Fibroblast of the aortic adventitia (primary cell): ENCODE measurements at regions not wholly inside any gene's neighbourhood (a gene's known extent, or its start where the extent isn't known, plus 50 kb on each side); places are given as distances from the start of the nearest gene placed in this dataset.

Source experiments
- DNase-seq: peaks from one replicate; pipeline ENCODE4 v3.0.0-alpha.2; 2010; ENCODE audit warnings: low read depth
- H3K4me3 ChIP-seq: 2 replicates; pipeline ENCODE4 v1.5.1; 2011; ENCODE audit warnings: low read depth, mild to moderate bottlenecking, control low read depth, low read length, moderate library complexity
- CTCF ChIP-seq: IDR thresholded peaks from 2 replicates; pipeline ENCODE4 v1.5.1; 2011; ENCODE audit warnings: mild to moderate bottlenecking, low read length, control low read depth, inconsistent platforms; ENCODE audit not compliant: insufficient read depth

- TF ChIP-seq CTCF, result no peak
- H3K4me3 ChIP-seq, result no peak overlapping the region
- DNase-seq, result no peak
These were observed 375.8 kb upstream of the ST8SIA4 start for GRCh38 chr5:101278917-101279316.

DNA sequence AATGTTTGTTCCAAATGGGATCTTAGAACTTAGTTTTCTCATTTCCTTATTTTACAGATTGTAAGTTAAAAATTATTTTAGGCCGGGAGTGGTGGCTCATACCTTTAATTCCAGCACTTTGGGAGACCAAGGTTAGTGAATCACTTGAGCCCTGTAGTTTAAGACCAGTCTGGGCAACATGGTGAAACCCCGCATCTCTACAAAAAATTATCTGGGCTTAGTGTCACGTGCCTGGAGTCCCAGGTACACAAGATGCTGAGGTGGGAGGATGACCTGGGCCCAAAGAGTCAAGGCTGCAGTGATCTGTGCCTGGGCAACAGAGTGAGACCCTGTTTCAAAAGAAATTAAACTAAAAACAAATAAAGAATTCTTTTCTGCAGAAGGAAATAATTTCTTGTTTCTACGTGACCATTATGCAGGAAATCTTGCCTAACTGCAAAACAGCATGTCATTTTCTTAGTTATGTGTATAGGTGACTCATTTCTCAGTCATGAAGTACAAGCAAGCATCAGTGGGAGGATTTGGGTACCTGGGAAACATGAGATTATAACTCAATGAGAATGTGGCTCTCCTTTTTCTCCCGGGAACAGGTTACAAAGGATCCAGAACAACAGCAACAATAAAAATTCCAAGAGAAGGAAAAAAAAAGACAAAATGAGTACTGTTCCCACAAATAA is 375.1 kb upstream of the ST8SIA4 start:
- TF ChIP-seq CTCF, result no peak
- H3K4me3 ChIP-seq, result no peak overlapping the region
- no peak for DNase-seq

DNA sequence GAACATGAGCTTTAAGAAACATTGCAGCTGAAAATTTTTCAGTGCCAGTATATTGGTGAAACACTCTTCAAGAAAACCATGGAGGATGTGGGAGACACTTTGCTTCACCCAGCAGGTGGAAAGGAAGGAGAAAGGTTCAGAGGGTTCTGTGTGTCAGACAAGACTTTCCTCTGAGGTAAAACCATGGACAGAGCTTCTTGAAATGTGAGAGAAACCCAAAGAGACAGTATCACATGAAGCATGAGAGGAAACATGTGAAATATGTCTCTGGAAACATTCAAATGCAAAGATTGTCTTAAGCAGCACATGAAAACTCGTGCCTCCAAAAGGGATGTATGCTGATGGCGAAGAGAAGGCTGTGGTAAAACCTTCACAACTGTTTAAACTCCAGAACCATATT is 368.9 kb upstream of the ST8SIA4 start:
- no peak overlapping the region for H3K4me3 ChIP-seq
- DNase-seq, result no peak
- no peak for TF ChIP-seq CTCF

GRCh38 chr5:101271416-101271815 is 368.3 kb upstream of the ST8SIA4 start:
- DNase-seq, result no peak
- no peak overlapping the region for H3K4me3 ChIP-seq
- no peak for TF ChIP-seq CTCF

GRCh38 chr5:101260857-101261256 is 357.8 kb upstream of the ST8SIA4 start:
- no peak overlapping the region for H3K4me3 ChIP-seq
- DNase-seq, result no peak
- TF ChIP-seq CTCF, result no peak

- TF ChIP-seq CTCF, result no peak
- no peak for DNase-seq
- no peak overlapping the region for H3K4me3 ChIP-seq
These were observed 350.0 kb upstream of the ST8SIA4 start for GRCh38 chr5:101253096-101253495.

DNA sequence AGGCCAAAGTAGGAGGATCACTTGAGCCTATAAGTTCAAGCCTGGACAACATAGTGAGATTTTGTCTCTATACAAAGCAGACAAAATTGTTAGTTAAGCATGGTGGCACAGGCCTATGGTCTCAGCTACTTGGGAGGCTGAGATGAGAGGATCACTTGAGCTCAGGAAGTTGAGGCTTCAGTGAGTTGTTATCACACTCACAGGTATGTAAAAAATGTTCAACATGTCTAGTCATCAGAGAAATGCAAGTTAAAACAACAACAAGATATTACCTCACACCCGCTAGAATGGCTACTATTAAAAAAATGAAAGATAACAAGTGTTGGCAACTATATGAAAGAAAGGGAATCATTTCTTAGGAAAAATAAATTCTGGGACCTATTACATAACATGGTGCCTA is 341.5 kb upstream of the ST8SIA4 start:
- no peak overlapping the region for H3K4me3 ChIP-seq
- DNase-seq, result no peak
- no peak for TF ChIP-seq CTCF
